ENCODE measurements at regions not wholly inside any gene's neighbourhood (a gene's known extent, or its start where the extent isn't known, plus 50 kb on each side); places are given as distances from the start of the nearest gene placed in this dataset.

DNA sequence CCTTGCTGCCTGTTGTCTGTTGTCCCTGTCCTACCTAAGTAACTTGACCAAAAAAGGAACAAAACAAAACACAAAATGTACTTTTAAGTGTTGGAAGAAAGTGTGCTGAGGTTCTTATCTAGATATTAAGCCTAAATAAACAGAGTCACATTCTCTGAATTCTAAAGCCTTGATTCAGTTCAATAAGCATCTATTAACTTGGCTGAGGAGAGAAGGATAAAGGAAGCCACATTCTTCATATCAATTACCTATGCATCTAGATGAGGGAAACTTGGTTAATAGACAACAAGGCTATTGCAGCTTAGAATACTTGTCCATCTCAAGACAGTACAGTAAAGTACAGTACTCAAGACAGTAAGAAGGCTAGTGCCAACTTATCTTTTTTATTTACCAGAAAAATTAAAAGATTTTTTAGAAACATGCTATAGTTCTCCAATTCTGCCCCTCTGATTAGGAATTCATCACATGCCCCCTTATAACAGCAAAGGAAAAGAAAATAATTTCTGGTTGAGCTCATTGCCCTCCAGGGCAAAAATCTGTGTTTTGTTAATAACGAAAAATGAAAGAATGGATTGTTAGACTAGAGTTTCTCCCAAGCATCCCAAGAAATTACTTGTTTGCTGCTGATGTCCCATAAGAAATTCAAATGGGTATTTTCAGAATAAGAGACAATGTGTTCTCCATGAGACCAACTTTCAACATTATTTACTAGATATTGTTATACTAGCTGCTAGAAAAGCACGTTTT, 546.5 kb upstream of the SEMA3D start:
- WGBS, result 50% methylated on average over 2 of the region's 2 CpGs
- Histone ChIP-seq H3K36me3 (ENCODE audit: control insufficient read depth in 4 of 4, insufficient read depth in 3 of 4, low read depth in 1 of 4, low read length in 3 of 4) (no peaks in the 10 kb centered on the region), H3K27me3 (ENCODE audit: control insufficient read depth in 4 of 4, insufficient read depth in 4 of 4, low read length in 3 of 4) (no peaks in the 10 kb centered on the region), H3K4me3 (ENCODE audit: low read depth in 1 of 3, low read length in 3 of 3) (no peak overlapping the region), H3K9ac (ENCODE audit: low read depth in 1 of 2, low read length in 2 of 2) (no peak overlapping the region), H3K4me1 (ENCODE audit: control insufficient read depth in 4 of 4, insufficient read depth in 4 of 4, low read length in 3 of 4) (no peaks in the 10 kb centered on the region), H3K27ac (ENCODE audit: low read depth in 1 of 2, low read length in 2 of 2) (no peak overlapping the region), H3K9me3 (ENCODE audit: control insufficient read depth in 4 of 4, low read length in 3 of 4) (peaks cover 0 to 3% (median 1%) of the 10 kb centered on the region in 4 donors)
- no peak for DNase-seq (ENCODE audit: low spot score)
- no peak for TF ChIP-seq SP1 (IDR thresholded peaks at IDR 0.05)
- TF ChIP-seq, protein P1, sequence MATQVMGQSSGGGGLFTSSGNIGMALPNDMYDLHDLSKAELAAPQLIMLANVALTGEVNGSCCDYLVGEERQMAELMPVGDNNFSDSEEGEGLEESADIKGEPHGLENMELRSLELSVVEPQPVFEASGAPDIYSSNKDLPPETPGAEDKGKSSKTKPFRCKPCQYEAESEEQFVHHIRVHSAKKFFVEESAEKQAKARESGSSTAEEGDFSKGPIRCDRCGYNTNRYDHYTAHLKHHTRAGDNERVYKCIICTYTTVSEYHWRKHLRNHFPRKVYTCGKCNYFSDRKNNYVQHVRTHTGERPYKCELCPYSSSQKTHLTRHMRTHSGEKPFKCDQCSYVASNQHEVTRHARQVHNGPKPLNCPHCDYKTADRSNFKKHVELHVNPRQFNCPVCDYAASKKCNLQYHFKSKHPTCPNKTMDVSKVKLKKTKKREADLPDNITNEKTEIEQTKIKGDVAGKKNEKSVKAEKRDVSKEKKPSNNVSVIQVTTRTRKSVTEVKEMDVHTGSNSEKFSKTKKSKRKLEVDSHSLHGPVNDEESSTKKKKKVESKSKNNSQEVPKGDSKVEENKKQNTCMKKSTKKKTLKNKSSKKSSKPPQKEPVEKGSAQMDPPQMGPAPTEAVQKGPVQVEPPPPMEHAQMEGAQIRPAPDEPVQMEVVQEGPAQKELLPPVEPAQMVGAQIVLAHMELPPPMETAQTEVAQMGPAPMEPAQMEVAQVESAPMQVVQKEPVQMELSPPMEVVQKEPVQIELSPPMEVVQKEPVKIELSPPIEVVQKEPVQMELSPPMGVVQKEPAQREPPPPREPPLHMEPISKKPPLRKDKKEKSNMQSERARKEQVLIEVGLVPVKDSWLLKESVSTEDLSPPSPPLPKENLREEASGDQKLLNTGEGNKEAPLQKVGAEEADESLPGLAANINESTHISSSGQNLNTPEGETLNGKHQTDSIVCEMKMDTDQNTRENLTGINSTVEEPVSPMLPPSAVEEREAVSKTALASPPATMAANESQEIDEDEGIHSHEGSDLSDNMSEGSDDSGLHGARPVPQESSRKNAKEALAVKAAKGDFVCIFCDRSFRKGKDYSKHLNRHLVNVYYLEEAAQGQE (IDR thresholded peaks at IDR 0.05), result no peak

DNA sequence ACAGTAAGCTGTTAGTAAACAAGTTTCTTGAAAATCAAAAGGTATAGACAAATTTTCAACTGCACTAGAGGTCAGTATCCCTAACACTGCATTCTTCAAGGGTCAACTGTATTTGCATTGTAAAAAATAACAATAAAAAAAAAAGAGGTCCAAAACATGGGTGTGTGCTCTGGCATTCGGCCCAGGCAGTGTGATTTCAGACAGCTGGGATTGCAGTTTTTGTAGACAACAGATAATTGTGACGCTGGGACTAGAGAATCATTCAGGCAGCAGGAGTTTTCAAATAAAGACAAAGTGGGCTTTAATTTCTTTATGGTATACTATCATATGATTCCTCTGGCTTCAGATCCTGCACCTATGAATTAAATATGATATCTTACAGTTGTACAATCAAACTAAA, 543.2 kb upstream of the SEMA3D start:
- no peak overlapping the region for H3K9ac ChIP-seq (ENCODE audit: low read depth in 1 of 2, low read length in 2 of 2)
- TF ChIP-seq NR2F2 (IDR thresholded peaks at IDR 0.05) (no peak), FOXA1 (IDR thresholded peaks at IDR 0.05) (no peak), ZBTB33 (IDR thresholded peaks at IDR 0.05) (no peak), CTCF (IDR thresholded peaks at IDR 0.05; ENCODE audit: low read depth, low read length, missing input control) (no peak), MAX (IDR thresholded peaks at IDR 0.05) (no peak), RXRA (IDR thresholded peaks at IDR 0.05) (no peak), RAD21 (IDR thresholded peaks at IDR 0.05) (no peak), HNF4A (conservative IDR thresholded peaks at IDR 0.05) (no peak), TAF1 (conservative IDR thresholded peaks at IDR 0.05) (no peak)
- TF ChIP-seq, protein P2, sequence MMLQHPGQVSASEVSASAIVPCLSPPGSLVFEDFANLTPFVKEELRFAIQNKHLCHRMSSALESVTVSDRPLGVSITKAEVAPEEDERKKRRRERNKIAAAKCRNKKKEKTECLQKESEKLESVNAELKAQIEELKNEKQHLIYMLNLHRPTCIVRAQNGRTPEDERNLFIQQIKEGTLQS (IDR thresholded peaks at IDR 0.05), result no peak
- TF ChIP-seq, protein P1 (IDR thresholded peaks at IDR 0.05), result no peak
- 57% methylated on average over 2 of the region's 2 CpGs for WGBS
- H3K36me3 ChIP-seq (ENCODE audit: control insufficient read depth in 4 of 4, insufficient read depth in 3 of 4, low read depth in 1 of 4, low read length in 3 of 4), result no peaks in the 10 kb centered on the region
- H3K4me1 ChIP-seq (ENCODE audit: control insufficient read depth in 4 of 4, insufficient read depth in 4 of 4, low read length in 3 of 4), result no peaks in the 10 kb centered on the region
- no peaks in the 10 kb centered on the region for H3K9me3 ChIP-seq (ENCODE audit: control insufficient read depth in 4 of 4, low read length in 3 of 4)
- DNase-seq (ENCODE audit: low spot score), result no peak
- H3K27me3 ChIP-seq (ENCODE audit: control insufficient read depth in 4 of 4, insufficient read depth in 4 of 4, low read length in 3 of 4), result no peaks in the 10 kb centered on the region
- no peak overlapping the region for H3K4me3 ChIP-seq (ENCODE audit: low read depth in 1 of 3, low read length in 3 of 3)
- no peak overlapping the region for H3K27ac ChIP-seq (ENCODE audit: low read depth in 1 of 2, low read length in 2 of 2)

Measured in liver (tissue), 8 donors.